K562 (cell line): ENCODE measurements at regions not wholly inside any gene's neighbourhood (a gene's known extent, or its start where the extent isn't known, plus 50 kb on each side); places are given as distances from the start of the nearest gene placed in this dataset.

Source experiments
- BACH1 ChIP-seq: fragments of 200-800 bp; sonication (Bioruptor generic); IDR thresholded peaks from 2 replicates; pipeline ENCODE4 v1.6.1; 2016; ENCODE audit warnings: missing genetic modification characterization, missing compliant biosample characterization
- CAMTA2 ChIP-seq: fragments of 250-450 bp; sonication (Bioruptor Pico); conservative IDR thresholded peaks from 2 replicates; pipeline ENCODE4 v1.5.1; 2022
- CTCFL ChIP-seq: IDR thresholded peaks from 2 replicates; pipeline ENCODE4 v1.6.1; 2011; ENCODE audit warnings: borderline replicate concordance, low read depth, mild to moderate bottlenecking, moderate library complexity, low read length; ENCODE audit not compliant: insufficient read depth, poor library complexity, severe bottlenecking
- ELF1 ChIP-seq: fragments of 200-800 bp; sonication (Bioruptor generic); IDR thresholded peaks from 2 replicates; pipeline ENCODE4 v1.6.1; 2016; ENCODE audit warnings: missing genetic modification characterization, missing compliant biosample characterization
- MAFG ChIP-seq: fragments of 450-650 bp; conservative IDR thresholded peaks from 2 replicates; pipeline ENCODE4 v1.6.1; 2016; ENCODE audit warnings: missing genetic modification characterization, missing compliant biosample characterization
- MECOM ChIP-seq: fragments of 250-450 bp; sonication (Bioruptor Pico); IDR thresholded peaks from 2 replicates; pipeline ENCODE4 v1.8.0; 2022; ENCODE audit warnings: inconsistent platforms
- NFE2L1 ChIP-seq: fragments of 450-650 bp; IDR thresholded peaks from 2 replicates; pipeline ENCODE4 v1.6.1; 2016; ENCODE audit warnings: missing genetic modification characterization, low read depth, mild to moderate bottlenecking, missing compliant biosample characterization, moderate library complexity, borderline replicate concordance
- NKRF ChIP-seq: fragments of 450-650 bp; IDR thresholded peaks from 2 replicates; pipeline ENCODE4 v1.6.1; 2016; ENCODE audit warnings: borderline replicate concordance
- TGIF2 ChIP-seq: sonication (generic); formaldehyde crosslinking; IDR thresholded peaks from 2 replicates; pipeline ENCODE4 v1.8.1; 2022; ENCODE audit warnings: mild to moderate bottlenecking, missing genetic modification reagents, moderate library complexity
- TRIM28 ChIP-seq: fragments of 450-650 bp; IDR thresholded peaks from 2 replicates; pipeline ENCODE4 v1.6.1; 2017
- ZNF212 ChIP-seq: fragments of 450-650 bp; formaldehyde crosslinking; IDR thresholded peaks from 2 replicates; pipeline ENCODE4 v1.4.0; 2020; ENCODE audit warnings: mild to moderate bottlenecking
- ZNF639 ChIP-seq, 2 experiments: fragments of 200-800 bp in 1 of 2; sonication (Bioruptor generic) in 1 of 2; sonication (generic) in 1 of 2; formaldehyde crosslinking in 1 of 2; IDR thresholded peaks in 1 of 2; conservative IDR thresholded peaks in 1 of 2; 2 replicates each; pipeline versions ENCODE4 v1.5.0 to v1.6.1; 2016 to 2020; ENCODE audit warnings: missing compliant biosample characterization in 1 of 2, missing genetic modification characterization in 1 of 2, missing genetic modification reagents in 1 of 2
- TF ChIP-seq, protein P1 (sequence below), 2 experiments: IDR thresholded peaks in 1 of 2; conservative IDR thresholded peaks in 1 of 2; 2 replicates each; pipeline ENCODE4 v1.6.1; 2016; ENCODE audit warnings: low read depth in 2 of 2, mild to moderate bottlenecking in 1 of 2, missing compliant biosample characterization in 1 of 2, missing genetic modification characterization in 1 of 2, moderate library complexity in 1 of 2
- TF ChIP-seq, protein P2 (sequence below), 2 experiments: fragments of 250-450 bp in 1 of 2; fragments of 450-650 bp in 1 of 2; sonication (Bioruptor Pico) in 1 of 2; IDR thresholded peaks; 2 replicates each; pipeline versions ENCODE4 v1.6.1 to v1.8.0; 2016 to 2021; ENCODE audit warnings: mild to moderate bottlenecking in 2 of 2, moderate library complexity in 2 of 2, missing compliant biosample characterization in 1 of 2, missing genetic modification characterization in 1 of 2
- TF ChIP-seq, protein P3 (sequence below): fragments of 250-450 bp; sonication (Bioruptor Pico); IDR thresholded peaks from 2 replicates; pipeline ENCODE4 v1.4.0; 2020; ENCODE audit warnings: mild to moderate bottlenecking, moderate library complexity

DNA sequence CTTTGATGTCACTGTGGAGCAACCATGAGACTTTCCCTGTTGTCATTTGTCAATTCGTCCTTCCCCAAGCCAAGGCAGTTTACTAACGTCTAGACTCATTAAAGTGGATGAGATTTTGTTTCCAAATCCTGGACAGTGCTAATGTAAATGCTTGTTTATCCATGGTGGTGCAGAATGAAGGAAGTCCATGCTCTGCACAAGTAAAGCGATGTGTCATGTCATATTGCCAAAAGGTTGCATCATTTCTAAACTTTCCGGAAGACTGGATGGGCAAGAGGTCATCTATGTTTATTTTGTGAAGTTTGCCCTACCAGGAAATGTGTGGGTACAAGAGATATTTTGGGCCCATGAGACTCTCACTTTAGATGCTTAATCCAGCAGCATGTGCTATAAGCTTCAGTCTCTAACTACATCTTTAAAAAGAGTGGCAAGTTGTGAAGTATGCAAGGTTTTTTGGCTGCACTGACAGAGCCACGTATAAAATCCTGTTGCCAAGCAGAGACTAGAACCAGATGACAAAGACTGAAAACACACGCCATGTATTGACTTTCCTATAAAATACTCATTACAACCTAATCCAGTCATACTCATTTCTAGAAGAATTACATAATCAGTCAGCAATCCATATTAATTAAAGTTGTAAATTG lies 72.1 kb upstream of the FNDC3B start (continued):
- 0 out of 2 replicates have a peak, but pooled peaks have one; percentile 45 for TF ChIP-seq NFE2L1 (tag)
- peak; percentile 55; the same call in 1 of the 2 replicates for TF ChIP-seq ZNF212 (CRISPR knock-in tag)
- TF ChIP-seq TRIM28, result no peak
- peak; percentile 93 for TF ChIP-seq BACH1 (tag)
- TF ChIP-seq CTCFL, result no peak
- TF ChIP-seq, protein P1, sequence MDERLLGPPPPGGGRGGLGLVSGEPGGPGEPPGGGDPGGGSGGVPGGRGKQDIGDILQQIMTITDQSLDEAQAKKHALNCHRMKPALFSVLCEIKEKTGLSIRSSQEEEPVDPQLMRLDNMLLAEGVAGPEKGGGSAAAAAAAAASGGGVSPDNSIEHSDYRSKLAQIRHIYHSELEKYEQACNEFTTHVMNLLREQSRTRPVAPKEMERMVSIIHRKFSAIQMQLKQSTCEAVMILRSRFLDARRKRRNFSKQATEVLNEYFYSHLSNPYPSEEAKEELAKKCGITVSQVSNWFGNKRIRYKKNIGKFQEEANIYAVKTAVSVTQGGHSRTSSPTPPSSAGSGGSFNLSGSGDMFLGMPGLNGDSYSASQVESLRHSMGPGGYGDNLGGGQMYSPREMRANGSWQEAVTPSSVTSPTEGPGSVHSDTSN (CRISPR knock-in tag; IDR thresholded peaks at IDR 0.05; ENCODE audit: low read depth), result no peak
- TF ChIP-seq, protein P1 (tag; conservative IDR thresholded peaks at IDR 0.05; ENCODE audit: low read depth), result peak; percentile 31; the same call in 1 of the 2 replicates
- TF ChIP-seq CAMTA2 (CRISPR knock-in tag), result no peak
- TF ChIP-seq MECOM, result peak; percentile 71
- TF ChIP-seq, protein P2, sequence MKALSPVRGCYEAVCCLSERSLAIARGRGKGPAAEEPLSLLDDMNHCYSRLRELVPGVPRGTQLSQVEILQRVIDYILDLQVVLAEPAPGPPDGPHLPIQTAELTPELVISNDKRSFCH (CRISPR knock-in tag; IDR thresholded peaks at IDR 0.05), result peak; percentile 47; the same call in 1 of the 2 replicates
- TF ChIP-seq, protein P2 (tag; IDR thresholded peaks at IDR 0.05), result peak; percentile 71
- TF ChIP-seq ELF1 (tag), result peak; percentile 87
- peak; percentile 71 for TF ChIP-seq MAFG (tag)
- TF ChIP-seq ZNF639 (CRISPR knock-in tag; conservative IDR thresholded peaks at IDR 0.05 in 1 of 2, IDR thresholded peaks at IDR 0.05 in 1 of 2), result 0 out of 4 replicates have a peak, but pooled peaks of 1 of the 2 experiments have one; percentile 35
- TF ChIP-seq NKRF, result no peak
- TF ChIP-seq, protein P3, sequence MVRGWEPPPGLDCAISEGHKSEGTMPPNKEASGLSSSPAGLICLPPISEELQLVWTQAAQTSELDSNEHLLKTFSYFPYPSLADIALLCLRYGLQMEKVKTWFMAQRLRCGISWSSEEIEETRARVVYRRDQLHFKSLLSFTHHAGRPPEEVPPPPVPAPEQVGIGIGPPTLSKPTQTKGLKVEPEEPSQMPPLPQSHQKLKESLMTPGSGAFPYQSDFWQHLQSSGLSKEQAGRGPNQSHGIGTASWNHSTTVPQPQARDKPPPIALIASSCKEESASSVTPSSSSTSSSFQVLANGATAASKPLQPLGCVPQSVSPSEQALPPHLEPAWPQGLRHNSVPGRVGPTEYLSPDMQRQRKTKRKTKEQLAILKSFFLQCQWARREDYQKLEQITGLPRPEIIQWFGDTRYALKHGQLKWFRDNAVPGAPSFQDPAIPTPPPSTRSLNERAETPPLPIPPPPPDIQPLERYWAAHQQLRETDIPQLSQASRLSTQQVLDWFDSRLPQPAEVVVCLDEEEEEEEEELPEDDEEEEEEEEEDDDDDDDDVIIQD (CRISPR knock-in tag), result peak; percentile 83; the same call in 1 of the 2 replicates
- no peak for TF ChIP-seq TGIF2
